ENCODE measurements at regions not wholly inside any gene's neighbourhood (a gene's known extent, or its start where the extent isn't known, plus 50 kb on each side); places are given as distances from the start of the nearest gene placed in this dataset.

- ATAC-seq = no peak
- intact Hi-C loops (cut with DNase I; ENCODE audit: low total_unique reads) = no loop called here
Observed at GRCh38 chr18:55849391-55849790, 261.4 kb upstream of the TCF4 start.

GRCh38 chr18:55847960-55848359, 260.0 kb upstream of the TCF4 start:
- Histone ChIP-seq H3K27ac (no peak overlapping the region), H3K4me3 (no peak overlapping the region), H3K4me1 (no peaks in the 10 kb centered on the region), H3K36me3 (no peaks in the 10 kb centered on the region), H3K9me3 (no peaks in the 10 kb centered on the region), H3K27me3 (no peaks in the 10 kb centered on the region)
- ATAC-seq (no peak), DNase-seq (no peak)
- in situ Hi-C loops (cut with MboI; ENCODE audit: low sequenced_read_pairs in 4 of 4) = no loop called here
- intact Hi-C loops (cut with DNase I; ENCODE audit: low total_unique reads) = no loop called here
- TF ChIP-seq CTCF (IDR thresholded peaks at IDR 0.05 in 4 of 5, conservative IDR thresholded peaks at IDR 0.05 in 1 of 5) = no peak
- TF ChIP-seq POLR2A (IDR thresholded peaks at IDR 0.05) = no peak

More at GRCh38 chr18:55849391-55849790, 261.4 kb upstream of the TCF4 start:
- H3K27ac ChIP-seq = no peak overlapping the region
- H3K4me1 ChIP-seq = no peaks in the 10 kb centered on the region
- DNase-seq = no peak
- TF ChIP-seq POLR2A (IDR thresholded peaks at IDR 0.05) (no peak), CTCF (IDR thresholded peaks at IDR 0.05 in 4 of 5, conservative IDR thresholded peaks at IDR 0.05 in 1 of 5) (no peak)
- no peaks in the 10 kb centered on the region for H3K9me3 ChIP-seq
- no peaks in the 10 kb centered on the region for H3K36me3 ChIP-seq
- in situ Hi-C loops (cut with MboI; ENCODE audit: low sequenced_read_pairs in 4 of 4) = no loop called here
- no peaks in the 10 kb centered on the region for H3K27me3 ChIP-seq
- H3K4me3 ChIP-seq = no peak overlapping the region

- Histone ChIP-seq H3K9me3 (no peaks in the 10 kb centered on the region), H3K27ac (no peak overlapping the region), H3K36me3 (no peaks in the 10 kb centered on the region), H3K4me3 (no peak overlapping the region), H3K27me3 (no peaks in the 10 kb centered on the region), H3K4me1 (no peaks in the 10 kb centered on the region)
- in situ Hi-C loops (cut with MboI; ENCODE audit: low sequenced_read_pairs in 4 of 4) (no loop called here), intact Hi-C loops (cut with DNase I; ENCODE audit: low total_unique reads) (no loop called here)
- no peak for DNase-seq
- no peak for TF ChIP-seq CTCF (IDR thresholded peaks at IDR 0.05 in 4 of 5, conservative IDR thresholded peaks at IDR 0.05 in 1 of 5)
- TF ChIP-seq POLR2A (IDR thresholded peaks at IDR 0.05) = no peak
- no peak for ATAC-seq
Observed at GRCh38 chr18:55845221-55845620, 257.2 kb upstream of the TCF4 start.

GRCh38 chr18:55844382-55844781, 256.4 kb upstream of the TCF4 start:
- no peak for DNase-seq
- Histone ChIP-seq H3K4me3 (no peak overlapping the region), H3K27ac (no peak overlapping the region), H3K36me3 (no peaks in the 10 kb centered on the region), H3K4me1 (no peaks in the 10 kb centered on the region), H3K9me3 (no peaks in the 10 kb centered on the region), H3K27me3 (no peaks in the 10 kb centered on the region)
- intact Hi-C loops (cut with DNase I; ENCODE audit: low total_unique reads) (no loop called here), in situ Hi-C loops (cut with MboI; ENCODE audit: low sequenced_read_pairs in 4 of 4) (no loop called here)
- ATAC-seq = no peak
- TF ChIP-seq CTCF (IDR thresholded peaks at IDR 0.05 in 4 of 5, conservative IDR thresholded peaks at IDR 0.05 in 1 of 5) = no peak
- TF ChIP-seq POLR2A (IDR thresholded peaks at IDR 0.05) = no peak

- Histone ChIP-seq H3K27ac (no peak overlapping the region), H3K4me3 (no peak overlapping the region), H3K27me3 (no peaks in the 10 kb centered on the region), H3K36me3 (no peaks in the 10 kb centered on the region), H3K4me1 (no peaks in the 10 kb centered on the region), H3K9me3 (no peaks in the 10 kb centered on the region)
- intact Hi-C loops (cut with DNase I; ENCODE audit: low total_unique reads) = no loop called here
- DNase-seq (no peak), ATAC-seq (no peak)
- TF ChIP-seq CTCF (IDR thresholded peaks at IDR 0.05 in 4 of 5, conservative IDR thresholded peaks at IDR 0.05 in 1 of 5) (no peak), POLR2A (IDR thresholded peaks at IDR 0.05) (no peak)
- in situ Hi-C loops (cut with MboI; ENCODE audit: low sequenced_read_pairs in 4 of 4) = no loop called here
Observed at GRCh38 chr18:55841314-55841713, 253.3 kb upstream of the TCF4 start.

Measured in gastrocnemius medialis (tissue), 4 donors.